Esophagus squamous epithelium (tissue), 4 donors: ENCODE measurements at regions not wholly inside any gene's neighbourhood (a gene's known extent, or its start where the extent isn't known, plus 50 kb on each side); places are given as distances from the start of the nearest gene placed in this dataset.

Experiments
- POLR2A ChIP-seq, 4 donors: fragments of 450-650 bp; IDR thresholded peaks; one replicate each; pipeline ENCODE4 v1.6.1; 2017; ENCODE audit warnings: antibody characterized with exemption in 4 of 4, mild to moderate bottlenecking in 4 of 4, moderate library complexity in 3 of 4
- TF ChIP-seq, protein P1 (sequence below), 6 experiments: fragments of 450-650 bp in 4 of 6; fragments of 200-600 bp in 2 of 6; sonication (generic) in 2 of 6; IDR thresholded peaks; one replicate each; pipeline ENCODE4 v1.5.1; 2016 to 2019; ENCODE audit warnings: antibody characterized with exemption in 6 of 6, mild to moderate bottlenecking in 4 of 6, moderate library complexity in 4 of 6

- TF ChIP-seq, protein P1, sequence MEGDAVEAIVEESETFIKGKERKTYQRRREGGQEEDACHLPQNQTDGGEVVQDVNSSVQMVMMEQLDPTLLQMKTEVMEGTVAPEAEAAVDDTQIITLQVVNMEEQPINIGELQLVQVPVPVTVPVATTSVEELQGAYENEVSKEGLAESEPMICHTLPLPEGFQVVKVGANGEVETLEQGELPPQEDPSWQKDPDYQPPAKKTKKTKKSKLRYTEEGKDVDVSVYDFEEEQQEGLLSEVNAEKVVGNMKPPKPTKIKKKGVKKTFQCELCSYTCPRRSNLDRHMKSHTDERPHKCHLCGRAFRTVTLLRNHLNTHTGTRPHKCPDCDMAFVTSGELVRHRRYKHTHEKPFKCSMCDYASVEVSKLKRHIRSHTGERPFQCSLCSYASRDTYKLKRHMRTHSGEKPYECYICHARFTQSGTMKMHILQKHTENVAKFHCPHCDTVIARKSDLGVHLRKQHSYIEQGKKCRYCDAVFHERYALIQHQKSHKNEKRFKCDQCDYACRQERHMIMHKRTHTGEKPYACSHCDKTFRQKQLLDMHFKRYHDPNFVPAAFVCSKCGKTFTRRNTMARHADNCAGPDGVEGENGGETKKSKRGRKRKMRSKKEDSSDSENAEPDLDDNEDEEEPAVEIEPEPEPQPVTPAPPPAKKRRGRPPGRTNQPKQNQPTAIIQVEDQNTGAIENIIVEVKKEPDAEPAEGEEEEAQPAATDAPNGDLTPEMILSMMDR (IDR thresholded peaks at IDR 0.05) = no peak
- TF ChIP-seq POLR2A (IDR thresholded peaks at IDR 0.05) = no peak
Observed at GRCh38 chr4:187849556-187850225, 145.9 kb upstream of the ZFP42 start.
